NCI-H1436 (cell line): ENCODE measurements at regions not wholly inside any gene's neighbourhood (a gene's known extent, or its start where the extent isn't known, plus 50 kb on each side); places are given as distances from the start of the nearest gene placed in this dataset.
"Not testable (repeated sequence)": the region's sequence is repeated elsewhere in the genome, so short reads cannot be mapped to it uniquely, and the experiment has no call there.

Experiments
- DNase-seq: peaks from one replicate; lab custom pipeline; 2025; lab: John Stamatoyannopoulos, UW

DNA sequence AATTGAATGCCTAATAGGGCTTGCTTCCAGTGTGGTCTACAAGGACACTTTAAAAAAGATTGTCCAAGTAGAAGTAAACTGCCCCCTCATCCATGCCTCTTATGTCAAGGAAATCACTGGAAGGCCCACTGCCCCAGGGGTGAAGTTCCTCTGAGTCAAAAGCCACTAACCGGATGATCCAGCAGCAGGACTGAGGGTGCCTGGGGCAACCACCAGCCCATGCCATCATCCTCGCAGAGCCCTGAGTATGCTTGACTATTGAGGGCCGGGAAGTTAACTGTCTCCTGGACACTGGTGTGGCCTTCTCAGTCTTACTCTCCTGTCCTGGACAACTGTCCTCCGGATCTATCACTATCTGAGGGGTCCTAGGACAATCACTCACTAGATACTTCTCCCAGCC, 411.5 kb downstream of the TENT5A start:
- DNase-seq: no peak

DNA sequence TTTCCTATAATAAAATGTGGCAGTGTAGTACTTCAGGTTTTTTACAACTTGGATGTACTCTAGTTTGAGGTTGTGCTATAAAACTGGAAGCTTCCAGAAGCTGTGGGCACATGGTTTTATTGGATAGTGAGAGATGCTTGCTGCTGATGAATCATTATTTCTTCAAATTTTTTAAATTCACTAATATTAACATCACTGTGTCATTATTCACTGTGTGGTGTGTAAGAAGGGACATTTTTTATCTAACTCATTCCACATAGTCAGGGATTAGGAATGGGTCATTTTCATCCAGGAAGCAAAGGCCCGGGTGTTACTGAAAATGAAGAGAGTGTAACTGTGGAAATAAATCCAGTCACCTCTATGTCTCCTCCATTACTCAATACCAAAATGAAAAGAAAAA, 421.0 kb downstream of the TENT5A start:
- DNase-seq: no peak

DNA sequence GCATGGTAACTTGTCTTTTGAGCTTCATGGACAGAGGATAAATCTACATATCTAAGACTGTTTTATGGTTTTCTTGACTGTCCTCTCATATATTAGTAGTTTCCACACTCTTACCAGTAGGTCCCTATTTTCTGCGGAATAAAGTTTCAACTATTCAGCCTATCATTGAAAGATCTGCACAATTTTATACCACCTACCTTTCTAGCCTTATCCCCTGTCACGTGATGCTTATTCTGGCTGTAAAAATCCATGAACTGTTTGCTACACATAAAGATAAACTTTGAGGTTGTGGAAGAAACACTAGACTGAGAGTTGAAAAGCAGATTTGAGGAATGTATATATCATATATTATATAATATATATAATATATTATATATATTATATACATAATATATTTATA, 423.8 kb downstream of the TENT5A start:
- DNase-seq: no peak

DNA sequence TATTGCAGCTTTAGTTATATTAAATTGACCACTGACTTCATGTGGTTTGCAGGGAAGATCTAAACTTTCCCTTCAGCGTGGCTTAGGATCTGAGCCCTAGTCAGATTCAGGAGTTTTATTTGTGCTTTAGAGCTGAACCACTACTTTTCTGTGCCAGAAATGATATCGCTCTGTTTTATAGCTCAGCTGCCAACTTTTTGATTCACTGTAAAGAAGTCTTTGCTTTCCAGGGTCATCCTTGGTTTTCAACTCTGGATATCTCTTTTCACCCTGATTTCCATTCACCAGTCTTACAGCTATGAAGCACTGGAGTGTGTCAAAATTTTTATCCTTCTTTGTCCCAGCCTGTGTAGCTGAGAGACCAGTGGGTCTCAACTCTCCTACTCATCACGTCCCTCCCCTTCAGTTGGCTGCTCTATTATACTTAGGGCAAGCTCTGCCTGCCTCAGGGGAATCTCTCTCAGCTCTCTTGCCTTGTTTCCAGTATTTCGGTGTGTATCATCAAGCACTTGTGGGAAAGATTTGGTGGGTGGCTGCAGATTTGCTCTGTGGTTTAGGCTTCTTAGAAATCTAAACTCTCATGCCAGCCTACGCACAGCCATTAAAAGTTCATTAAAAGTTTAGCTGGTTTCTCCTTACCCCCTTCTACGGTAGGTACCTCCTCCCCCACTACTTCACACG, 425.5 kb downstream of the TENT5A start:
- no peak for DNase-seq

DNA sequence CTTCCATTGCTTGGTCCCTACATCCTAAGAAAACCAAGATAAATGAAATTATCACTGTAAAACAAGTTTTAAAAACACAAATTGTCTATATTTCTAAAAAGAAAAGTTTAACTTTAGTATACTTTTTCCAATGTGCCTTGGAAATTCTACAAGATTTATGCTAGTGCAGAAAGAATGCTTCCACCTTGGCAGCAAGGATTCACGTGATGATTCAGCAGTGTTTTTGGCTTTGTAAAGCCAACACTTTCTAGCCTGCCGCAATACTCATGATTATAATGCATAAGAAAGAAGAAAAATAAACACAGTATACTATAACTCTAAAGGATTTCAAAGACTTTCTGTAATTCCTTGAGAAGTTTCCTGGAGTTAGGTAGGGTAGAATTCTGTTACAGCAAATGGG, 442.7 kb downstream of the TENT5A start:
- no peak for DNase-seq

DNA sequence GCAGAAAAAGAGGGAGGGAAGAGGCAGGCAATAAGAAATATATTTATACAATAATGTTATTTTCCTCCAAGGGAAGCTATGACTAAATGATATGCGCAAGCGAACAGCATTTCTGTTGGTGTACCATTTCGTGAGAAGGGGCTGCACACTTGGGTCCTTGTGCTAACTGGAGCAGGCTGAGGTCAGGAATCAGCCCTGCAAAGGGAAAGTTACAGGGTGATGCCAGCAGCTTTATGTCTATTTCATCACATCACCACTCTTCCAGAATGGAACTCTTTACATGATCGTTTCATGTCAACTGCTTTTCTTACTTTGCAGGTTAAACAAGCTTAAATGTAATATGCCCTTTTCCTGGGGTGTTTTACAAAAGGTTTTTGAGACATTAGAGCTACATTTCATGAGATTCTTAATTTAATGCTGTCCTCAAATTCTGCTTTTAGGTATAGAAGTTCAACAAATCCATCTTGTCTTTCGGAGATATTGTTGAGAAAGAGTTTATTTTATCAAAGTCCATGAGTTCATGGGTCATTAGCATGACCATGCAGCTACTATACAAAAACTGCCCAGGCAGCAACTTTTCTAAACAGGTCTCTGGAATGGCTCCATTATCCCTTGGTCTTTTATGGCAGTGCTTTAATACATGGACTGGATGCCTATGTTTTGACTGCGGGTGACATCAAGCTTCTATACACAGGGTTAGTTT, 443.8 kb downstream of the TENT5A start:
- no peak for DNase-seq

DNA sequence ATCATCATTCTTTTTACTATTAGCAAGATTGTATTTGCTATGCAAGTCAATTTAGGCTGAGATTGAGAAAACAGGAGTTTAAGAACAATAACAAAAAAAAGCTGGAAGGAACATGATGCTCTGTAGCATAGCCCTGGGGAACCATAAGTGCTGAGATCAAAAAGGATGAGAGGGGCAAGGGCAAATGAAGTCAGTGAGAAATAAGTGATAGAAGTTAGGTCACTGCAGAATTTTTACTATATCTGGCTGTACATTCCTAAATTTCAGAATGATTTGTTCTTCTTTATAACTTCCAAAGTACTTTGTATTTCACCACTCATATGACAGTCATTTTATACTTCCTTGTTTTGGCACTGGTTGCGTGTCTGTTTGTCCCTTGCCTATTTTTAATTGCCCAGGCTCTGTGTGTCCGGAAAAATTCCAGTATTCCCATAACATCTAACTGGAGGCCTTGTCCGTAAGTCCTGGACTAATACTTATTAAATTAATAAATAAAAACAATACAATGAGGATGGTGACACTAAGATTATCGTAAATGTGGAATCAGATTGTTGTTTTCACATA, 444.7 kb downstream of the TENT5A start:
- no peak for DNase-seq

DNA sequence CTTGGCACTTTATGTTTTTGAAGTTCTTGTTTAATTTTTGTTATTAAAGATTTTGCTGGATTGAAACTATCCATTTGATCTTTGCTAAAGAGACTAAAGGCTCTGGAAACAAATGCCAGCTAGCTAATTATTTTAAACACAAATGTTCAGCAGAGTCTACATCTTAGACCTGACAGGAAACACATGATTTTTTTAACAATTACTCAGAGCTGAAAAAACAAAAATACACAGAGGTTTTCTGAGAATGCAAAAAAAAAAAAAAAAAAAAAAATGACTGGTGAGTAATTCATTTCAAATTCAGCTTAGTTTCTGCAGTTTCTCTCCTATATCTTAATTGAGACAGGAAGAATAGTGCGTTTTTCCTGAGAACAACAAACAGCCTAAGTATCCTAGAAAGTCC, 448.0 kb downstream of the TENT5A start:
- no peak for DNase-seq

DNA sequence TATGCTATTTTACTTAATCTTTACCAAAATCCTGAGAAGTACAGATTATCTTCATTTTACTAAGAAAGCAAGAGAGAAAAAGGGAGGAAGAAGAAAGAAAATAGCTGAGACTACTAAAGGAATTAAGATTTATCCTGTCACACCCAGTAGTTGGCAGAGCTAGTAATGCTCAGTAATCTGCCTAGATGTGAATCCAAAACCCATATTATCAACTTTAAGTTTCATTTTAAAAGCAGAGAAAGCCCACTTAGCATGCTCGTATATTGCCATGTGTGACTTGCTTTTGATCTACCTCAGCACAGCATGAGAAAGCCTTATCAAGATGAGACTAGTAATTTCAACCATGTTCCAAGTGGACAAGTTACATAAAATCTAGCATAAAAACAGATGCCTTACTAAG, 451.5 kb downstream of the TENT5A start:
- DNase-seq: no peak

DNA sequence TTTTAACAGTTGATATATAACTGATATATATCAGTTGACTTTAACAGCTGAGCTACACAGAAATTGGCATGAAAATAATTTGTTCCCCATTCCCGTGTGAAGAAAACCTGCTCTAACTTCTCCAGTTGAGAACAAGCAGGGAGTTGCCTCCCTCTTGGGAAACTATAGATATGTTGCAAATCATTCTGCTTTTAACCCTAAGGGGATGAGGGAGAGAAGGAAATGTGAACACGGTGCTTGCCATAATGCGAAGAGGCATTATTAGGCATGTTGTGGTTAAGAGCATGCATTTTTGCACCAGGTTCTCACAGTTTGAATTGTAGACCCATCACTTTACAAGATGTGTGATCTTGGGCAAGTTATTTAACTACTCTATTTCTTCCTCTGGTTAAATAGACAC, 453.7 kb downstream of the TENT5A start:
- DNase-seq: no peak

DNA sequence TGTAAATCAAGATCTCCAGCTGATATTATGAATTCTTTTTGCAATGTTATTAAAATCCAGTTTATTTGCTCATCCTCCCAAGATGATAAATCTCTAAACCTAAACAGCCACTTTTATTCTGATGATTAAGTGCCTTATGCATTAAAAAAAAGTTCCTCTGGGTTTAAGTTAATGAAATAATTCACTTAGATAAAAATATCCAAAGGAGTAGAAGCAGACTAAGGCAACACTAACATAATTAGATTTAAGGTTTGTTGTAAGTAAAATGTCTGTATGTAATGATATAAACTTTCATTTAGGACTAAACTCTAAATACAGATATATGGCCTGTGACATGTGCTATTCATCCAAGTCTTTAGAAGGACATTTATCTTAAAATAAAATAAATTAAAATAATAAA, 457.2 kb downstream of the TENT5A start:
- DNase-seq: no peak

DNA sequence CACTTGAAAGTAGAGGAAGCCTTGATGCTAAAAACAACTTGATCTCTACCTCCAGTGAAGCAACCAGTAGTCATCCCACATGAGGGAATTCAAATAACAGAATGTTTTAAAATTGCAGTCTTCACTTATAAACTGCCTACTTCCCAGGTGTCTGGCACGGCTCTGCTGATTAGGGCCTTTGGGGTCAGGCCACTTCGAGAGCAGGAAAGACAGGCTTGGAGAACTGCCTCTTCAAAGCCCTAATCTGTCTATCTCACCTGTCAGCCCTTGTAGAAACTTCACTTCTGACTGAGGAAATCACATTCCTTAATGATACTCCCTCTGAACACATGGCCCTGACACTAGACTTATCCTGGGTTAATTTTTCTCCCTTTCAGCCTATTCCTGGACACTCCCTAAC, 458.6 kb downstream of the TENT5A start:
- no peak for DNase-seq

DNA sequence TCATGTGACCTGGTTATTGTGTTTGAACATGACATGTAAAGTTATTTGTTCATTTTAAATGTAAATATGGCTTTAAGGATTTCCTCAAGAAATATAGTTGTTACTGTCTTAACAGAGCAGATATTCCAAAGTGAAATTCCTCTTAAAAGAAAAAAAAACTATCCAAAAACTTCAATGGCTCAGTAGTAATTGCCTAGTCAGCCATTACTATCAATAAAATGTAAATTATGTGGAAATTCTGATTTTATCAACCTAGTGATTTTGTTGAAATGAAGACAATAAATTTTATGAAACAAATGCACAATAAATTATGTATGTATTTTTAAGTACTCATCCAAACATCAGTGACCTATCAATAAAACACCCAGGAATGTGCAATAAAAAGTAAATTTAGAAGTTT, 463.3 kb downstream of the TENT5A start:
- DNase-seq: no peak

DNA sequence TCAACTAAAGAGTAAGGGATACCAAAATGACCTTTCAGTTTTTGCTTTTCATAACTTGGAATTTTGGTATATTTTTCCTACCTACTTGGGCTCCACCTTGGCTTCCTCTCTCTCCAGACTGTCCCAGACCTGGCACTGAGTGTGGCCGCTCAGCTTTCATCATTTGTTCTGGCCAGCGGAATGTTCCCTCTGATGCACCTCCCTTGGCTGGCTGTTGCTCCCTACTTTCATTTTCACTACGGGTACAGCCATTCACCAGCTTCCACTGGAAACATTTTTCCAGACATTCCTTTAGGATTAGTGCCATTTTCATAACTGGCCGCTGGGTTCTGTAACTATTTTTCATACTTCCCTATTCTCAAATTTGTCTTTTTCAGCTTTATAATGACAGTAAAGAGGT, 487.4 kb downstream of the TENT5A start:
- DNase-seq: no peak

DNA sequence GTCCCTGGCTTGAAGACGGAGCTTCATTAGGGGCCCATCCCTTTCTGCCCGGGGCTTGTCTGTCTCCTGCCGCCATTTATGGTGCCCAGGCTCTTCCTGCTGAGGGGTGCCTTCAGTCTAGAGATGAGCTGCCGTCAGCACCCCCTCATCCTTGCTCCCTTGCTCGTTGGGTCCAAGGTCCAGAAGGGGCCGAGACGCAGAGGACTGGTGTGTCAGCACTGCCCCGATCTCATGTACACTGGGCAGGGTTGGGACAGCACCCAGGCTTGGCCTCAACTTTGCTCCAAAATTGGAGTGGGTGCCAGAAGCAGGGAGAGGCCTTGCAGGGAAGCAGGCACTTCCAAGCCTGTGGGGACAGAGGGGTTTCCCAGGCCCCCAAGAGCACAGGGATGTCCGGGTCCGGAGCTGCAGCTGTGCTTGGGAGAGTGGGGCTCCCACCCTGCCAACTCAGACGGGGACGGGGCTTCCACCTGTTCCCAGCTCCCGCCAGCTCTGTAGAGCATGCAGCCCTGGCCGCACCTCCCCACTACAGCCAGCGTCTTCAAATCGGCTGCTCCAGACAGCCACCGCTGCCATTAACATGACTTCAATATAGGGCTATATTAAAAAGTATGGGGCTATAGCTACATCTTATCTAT, 488.8 kb downstream of the TENT5A start:
- no peak for DNase-seq

DNA sequence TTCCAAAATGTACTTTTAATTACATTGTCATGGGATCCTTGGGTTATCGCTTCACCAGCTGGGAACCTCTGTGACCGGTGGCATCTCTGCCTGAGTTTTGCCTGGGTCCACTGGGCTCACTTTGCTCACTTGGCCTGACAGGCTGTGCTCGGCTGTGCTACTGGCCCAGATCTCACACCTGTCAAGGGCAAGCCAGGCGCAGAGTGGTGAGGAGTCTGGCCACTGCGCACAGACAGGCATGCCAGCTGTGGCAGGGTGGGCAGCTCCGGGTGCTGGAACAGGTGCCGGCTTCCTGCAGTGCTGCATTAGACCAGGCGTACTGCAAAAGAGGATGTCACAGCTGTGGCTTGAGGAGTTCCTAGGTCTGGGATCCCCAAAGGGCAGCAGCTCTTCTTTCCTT, 489.8 kb downstream of the TENT5A start:
- no peak for DNase-seq

DNA sequence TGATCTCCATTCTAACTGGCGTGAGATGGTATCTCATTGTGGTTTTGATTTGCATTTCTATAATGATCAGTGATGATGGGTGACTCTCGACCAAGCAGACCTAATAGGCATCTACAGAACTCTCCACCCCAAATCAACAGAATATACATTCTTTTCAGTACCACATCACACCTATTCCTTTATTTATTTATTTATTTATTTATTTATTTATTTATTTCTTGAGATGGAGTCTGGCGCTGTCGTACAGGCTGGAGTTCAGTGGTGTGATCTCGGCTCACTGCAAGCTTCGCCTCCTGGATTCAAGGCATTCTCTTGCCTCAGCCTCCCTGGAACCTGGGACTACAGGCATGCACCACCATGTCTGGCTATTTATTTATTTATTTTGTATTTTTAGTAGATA, 496.3 kb downstream of the TENT5A start:
- not testable (repeated sequence) for DNase-seq

DNA sequence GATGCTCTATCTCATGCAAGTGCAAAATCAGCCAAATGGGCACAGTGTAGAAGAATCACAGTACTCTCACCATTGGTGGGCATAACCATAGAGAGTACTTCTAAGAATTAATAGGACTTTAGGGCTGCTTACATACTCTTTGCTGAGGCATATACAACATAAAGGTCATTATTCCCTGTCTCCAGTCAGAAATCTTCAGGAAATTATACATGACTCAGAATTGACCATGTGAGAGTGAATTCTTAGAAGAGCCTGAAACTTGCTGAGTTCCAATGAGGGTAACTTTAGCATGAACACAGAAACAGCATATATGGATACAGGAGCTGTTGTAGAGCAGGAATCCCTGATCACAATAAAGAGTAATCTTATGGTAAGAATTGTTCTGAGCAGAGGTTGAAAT, 498.7 kb downstream of the TENT5A start:
- no peak for DNase-seq

DNA sequence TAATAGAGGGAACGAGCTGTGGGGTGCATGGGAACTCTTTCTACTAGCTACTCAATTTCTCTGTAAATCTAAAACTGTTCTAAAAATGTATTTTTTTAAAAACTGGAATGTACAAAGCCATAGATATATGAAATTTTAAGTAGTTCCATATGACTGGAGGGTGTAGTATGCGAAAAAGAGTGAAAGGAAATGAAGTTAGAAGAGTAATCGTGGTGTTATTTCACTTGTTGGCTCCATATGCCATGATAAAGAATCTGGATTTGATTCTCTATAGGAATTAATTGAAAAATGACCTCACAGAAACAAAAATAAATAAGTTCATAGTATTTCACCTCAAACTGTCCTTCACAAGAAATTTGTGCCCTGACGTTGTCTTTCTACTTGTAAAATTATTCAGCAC, 500.2 kb downstream of the TENT5A start:
- DNase-seq: no peak

DNA sequence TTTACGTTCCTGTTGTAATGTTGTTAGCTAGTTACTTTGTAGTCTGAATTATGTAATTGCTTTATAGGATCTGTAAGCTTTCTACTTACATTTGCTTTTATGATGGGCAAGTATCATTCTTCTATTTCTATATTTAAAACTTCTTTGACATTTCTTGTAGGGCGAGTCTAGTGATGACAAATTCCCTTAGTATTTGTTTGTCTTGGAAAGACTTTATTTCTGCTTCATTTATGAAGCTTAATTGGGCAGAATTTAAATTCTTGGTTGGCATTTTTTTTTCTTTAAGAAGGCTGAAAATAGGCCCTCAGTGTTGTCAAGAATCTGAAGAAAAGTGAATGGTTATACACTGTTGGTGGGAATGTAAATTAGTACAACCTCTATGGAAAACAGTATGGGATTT, 506.3 kb downstream of the TENT5A start:
- no peak for DNase-seq

DNA sequence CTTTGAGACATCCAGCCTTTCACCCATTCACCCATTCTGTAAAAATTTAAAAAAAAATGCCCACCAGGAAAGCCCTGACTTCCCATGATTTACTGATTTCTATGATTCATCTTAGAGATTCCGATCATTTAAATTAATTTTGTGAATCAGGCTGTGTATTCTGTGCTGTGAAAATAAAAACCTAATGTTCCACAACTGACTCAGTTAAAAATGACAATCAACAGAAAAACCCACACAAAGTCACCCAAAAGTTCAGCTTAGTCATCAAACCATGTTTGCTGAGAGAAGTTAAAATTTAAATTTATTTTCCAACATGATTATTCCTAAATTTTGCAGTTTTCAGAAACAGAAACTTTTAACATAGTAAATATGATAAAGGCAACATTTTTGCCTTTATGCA, 509.9 kb downstream of the TENT5A start:
- no peak for DNase-seq

DNA sequence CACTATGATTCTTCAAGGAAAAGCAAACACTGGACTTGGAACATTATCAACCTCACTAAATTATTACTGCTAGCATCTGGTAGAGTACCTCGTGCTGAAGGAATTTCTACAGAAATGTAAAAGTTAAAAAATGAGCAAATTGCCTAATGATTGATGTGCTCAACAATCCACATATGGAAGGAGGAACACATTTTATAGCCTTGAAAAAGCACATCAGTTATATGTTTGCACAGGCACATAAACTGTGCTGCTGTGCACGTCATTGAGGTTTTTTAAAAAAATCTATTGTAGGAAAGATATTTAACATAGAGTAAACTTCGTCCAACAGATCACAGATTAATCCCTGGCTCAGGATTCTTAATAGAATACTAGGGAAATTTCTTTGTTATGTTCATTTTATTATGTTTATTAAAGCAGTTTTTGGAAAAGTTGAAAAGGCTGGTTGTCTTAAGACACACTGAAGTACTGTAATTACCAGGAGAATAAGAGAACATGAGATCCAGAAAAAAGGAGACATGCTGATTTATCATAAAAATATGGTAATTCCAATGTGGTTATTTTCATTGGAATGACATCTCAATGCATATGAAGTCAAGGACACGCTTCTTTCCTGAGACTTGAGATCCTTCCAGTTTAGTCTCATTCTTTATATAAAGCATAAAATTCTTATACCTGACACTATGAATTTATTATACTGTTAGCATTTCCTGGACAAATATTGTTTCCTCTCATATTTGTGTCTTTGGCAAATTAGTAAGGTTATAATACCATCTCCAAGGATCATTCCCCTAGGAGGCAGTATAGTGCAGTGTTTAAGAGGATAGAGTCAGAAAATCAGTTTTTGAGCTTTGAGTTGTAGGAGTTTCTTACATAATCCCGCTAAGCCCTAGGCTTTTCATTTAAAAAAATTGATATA, 511.1 kb downstream of the TENT5A start:
- DNase-seq: no peak
